ENCODE measurements at regions not wholly inside any gene's neighbourhood (a gene's known extent, or its start where the extent isn't known, plus 50 kb on each side); places are given as distances from the start of the nearest gene placed in this dataset.

DNA sequence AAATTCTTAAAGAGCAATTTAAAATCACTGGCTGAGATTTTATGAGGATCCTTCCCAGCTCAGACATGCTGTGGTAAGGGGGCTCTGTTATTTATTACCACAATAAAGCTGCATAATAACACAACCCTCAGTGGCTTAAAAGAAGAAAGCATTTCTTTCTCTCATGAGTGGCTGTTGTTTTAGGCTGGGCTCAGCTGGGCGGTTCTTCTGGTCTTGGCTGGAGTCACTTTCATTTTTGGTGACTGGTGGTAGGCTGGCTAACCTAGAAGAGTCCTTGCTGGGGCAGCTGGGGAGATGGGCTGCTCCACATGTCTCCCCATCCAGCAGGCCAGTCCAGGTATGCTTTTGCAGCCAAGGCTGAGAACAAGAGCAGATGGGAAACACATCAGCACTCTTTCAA lies 113.0 kb upstream of the MSX1 start:
- BruUV-seq (replicated peaks), result no TSS peak
- ATAC-seq (no peak), DNase-seq (ENCODE audit: low read depth, low spot score) (no peak)
- intact Hi-C loops (cut with micrococcal nuclease), result no loop called here
- ChIA-PET POLR2A (no interaction called here), RAD21 (ENCODE audit: low non-redundant PET in 1 of 2, low total read pairs in 2 of 2, uncharacterized antibody in 2 of 2, unreplicated experiment in 2 of 2) (no interaction called here), CTCF (no interaction called here)
- Histone ChIP-seq H3K36me3 (ENCODE audit: control insufficient read depth in 1 of 2, insufficient read depth in 2 of 2, low read length in 2 of 2) (no peaks in the 10 kb centered on the region), H3K4me2 (ENCODE audit: low read length) (no peak overlapping the region), H2AFZ (ENCODE audit: low read depth, low read length, poor library complexity, severe bottlenecking) (no peak overlapping the region), H3K9me3 (ENCODE audit: control insufficient read depth in 1 of 2, insufficient read depth in 1 of 2, low read depth in 1 of 2, low read length in 2 of 2) (no peaks in the 10 kb centered on the region), H3K79me2 (ENCODE audit: insufficient read depth, low read length) (no peaks in the 10 kb centered on the region), H3K9ac (ENCODE audit: low read length) (no peak overlapping the region), H3K27me3 (ENCODE audit: insufficient read depth, low read length) (no peaks in the 10 kb centered on the region), H3K4me3 (replicated peaks in 1 of 2; ENCODE audit: low read depth in 1 of 2, low read length in 2 of 2) (no peak overlapping the region), H3K4me1 (ENCODE audit: control insufficient read depth in 1 of 2, insufficient read depth in 2 of 2, low read length in 2 of 2) (peaks cover 5 to 9% of the 10 kb centered on the region in 2 experiments), H4K20me1 (ENCODE audit: insufficient read depth) (no peaks in the 10 kb centered on the region), H3K27ac (ENCODE audit: low read depth, low read length) (no peak overlapping the region), H3K9me2 (ENCODE audit: insufficient read depth) (no peaks in the 10 kb centered on the region)
- TF ChIP-seq TCF7L2 (IDR thresholded peaks at IDR 0.05; ENCODE audit: borderline replicate concordance, extremely low read depth, insufficient read depth, insufficient read length) (no peak), SIN3A (IDR thresholded peaks at IDR 0.05; ENCODE audit: low read depth) (no peak), EZH2phosphoT487 (IDR thresholded peaks at IDR 0.05; ENCODE audit: borderline replicate concordance) (no peak), YY1 (IDR thresholded peaks at IDR 0.05; ENCODE audit: extremely low read depth, insufficient replicate concordance, low read depth, low read length) (no peak), POLR2AphosphoS5 (IDR thresholded peaks at IDR 0.05; ENCODE audit: low read depth, low read length) (no peak), CBX3 (IDR thresholded peaks at IDR 0.05; ENCODE audit: low read depth) (no peak), EGR1 (IDR thresholded peaks at IDR 0.05; ENCODE audit: low read depth) (no peak), SP1 (IDR thresholded peaks at IDR 0.05; ENCODE audit: low read depth) (no peak), EZH2 (IDR thresholded peaks at IDR 0.05) (no peak), FOSL1 (IDR thresholded peaks at IDR 0.05; ENCODE audit: low read depth) (no peak)
- TF ChIP-seq, protein P1, sequence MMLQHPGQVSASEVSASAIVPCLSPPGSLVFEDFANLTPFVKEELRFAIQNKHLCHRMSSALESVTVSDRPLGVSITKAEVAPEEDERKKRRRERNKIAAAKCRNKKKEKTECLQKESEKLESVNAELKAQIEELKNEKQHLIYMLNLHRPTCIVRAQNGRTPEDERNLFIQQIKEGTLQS (IDR thresholded peaks at IDR 0.05), result no peak
- TF ChIP-seq, protein P2, sequence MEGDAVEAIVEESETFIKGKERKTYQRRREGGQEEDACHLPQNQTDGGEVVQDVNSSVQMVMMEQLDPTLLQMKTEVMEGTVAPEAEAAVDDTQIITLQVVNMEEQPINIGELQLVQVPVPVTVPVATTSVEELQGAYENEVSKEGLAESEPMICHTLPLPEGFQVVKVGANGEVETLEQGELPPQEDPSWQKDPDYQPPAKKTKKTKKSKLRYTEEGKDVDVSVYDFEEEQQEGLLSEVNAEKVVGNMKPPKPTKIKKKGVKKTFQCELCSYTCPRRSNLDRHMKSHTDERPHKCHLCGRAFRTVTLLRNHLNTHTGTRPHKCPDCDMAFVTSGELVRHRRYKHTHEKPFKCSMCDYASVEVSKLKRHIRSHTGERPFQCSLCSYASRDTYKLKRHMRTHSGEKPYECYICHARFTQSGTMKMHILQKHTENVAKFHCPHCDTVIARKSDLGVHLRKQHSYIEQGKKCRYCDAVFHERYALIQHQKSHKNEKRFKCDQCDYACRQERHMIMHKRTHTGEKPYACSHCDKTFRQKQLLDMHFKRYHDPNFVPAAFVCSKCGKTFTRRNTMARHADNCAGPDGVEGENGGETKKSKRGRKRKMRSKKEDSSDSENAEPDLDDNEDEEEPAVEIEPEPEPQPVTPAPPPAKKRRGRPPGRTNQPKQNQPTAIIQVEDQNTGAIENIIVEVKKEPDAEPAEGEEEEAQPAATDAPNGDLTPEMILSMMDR (IDR thresholded peaks at IDR 0.05 in 2 of 3, conservative IDR thresholded peaks at IDR 0.05 in 1 of 3; ENCODE audit: borderline replicate concordance in 1 of 3, insufficient read depth in 1 of 3, low read depth in 2 of 3, low read length in 2 of 3), result no peak
- TF ChIP-seq, protein P3, sequence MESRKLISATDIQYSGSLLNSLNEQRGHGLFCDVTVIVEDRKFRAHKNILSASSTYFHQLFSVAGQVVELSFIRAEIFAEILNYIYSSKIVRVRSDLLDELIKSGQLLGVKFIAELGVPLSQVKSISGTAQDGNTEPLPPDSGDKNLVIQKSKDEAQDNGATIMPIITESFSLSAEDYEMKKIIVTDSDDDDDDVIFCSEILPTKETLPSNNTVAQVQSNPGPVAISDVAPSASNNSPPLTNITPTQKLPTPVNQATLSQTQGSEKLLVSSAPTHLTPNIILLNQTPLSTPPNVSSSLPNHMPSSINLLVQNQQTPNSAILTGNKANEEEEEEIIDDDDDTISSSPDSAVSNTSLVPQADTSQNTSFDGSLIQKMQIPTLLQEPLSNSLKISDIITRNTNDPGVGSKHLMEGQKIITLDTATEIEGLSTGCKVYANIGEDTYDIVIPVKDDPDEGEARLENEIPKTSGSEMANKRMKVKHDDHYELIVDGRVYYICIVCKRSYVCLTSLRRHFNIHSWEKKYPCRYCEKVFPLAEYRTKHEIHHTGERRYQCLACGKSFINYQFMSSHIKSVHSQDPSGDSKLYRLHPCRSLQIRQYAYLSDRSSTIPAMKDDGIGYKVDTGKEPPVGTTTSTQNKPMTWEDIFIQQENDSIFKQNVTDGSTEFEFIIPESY (IDR thresholded peaks at IDR 0.05; ENCODE audit: extremely low read depth, insufficient replicate concordance, low read length), result no peak
